H1 (cell line): ENCODE measurements at regions not wholly inside any gene's neighbourhood (a gene's known extent, or its start where the extent isn't known, plus 50 kb on each side); places are given as distances from the start of the nearest gene placed in this dataset.

Source experiments
- CHD2 ChIP-seq: IDR thresholded peaks from 2 replicates; pipeline ENCODE4 v1.6.1; 2012; ENCODE audit warnings: low read length, improper control_type of control experiment
- CTCF ChIP-seq, 3 experiments: IDR thresholded peaks; 1 replicate in 2 of 3; 2 replicates in 1 of 3; pipeline versions ENCODE4 v1.5.1 to v1.6.1; 2011; ENCODE audit warnings: low read length in 3 of 3, mild to moderate bottlenecking in 3 of 3, inconsistent platforms in 2 of 3, low read depth in 1 of 3, moderate library complexity in 1 of 3; ENCODE audit not compliant: insufficient read depth in 1 of 3; ENCODE audit errors: control extremely low read depth in 1 of 3
- EZH2 ChIP-seq: fragments of 200-600 bp; sonication (generic); IDR thresholded peaks from 2 replicates; pipeline ENCODE4 v1.7.1; 2012; ENCODE audit warnings: low read depth, mild to moderate bottlenecking, moderate library complexity, low read length, inconsistent platforms; ENCODE audit not compliant: severe bottlenecking
- FOSL1 ChIP-seq: IDR thresholded peaks from 2 replicates; pipeline ENCODE4 v1.6.1; 2011; ENCODE audit warnings: mild to moderate bottlenecking, low read depth, low read length, moderate library complexity; ENCODE audit not compliant: insufficient read depth
- HDAC2 ChIP-seq, 2 experiments: fragments of 300-600 bp in 1 of 2; sonication (generic) in 1 of 2; IDR thresholded peaks; 2 replicates each; pipeline ENCODE4 v1.6.1; 2011 to 2012; ENCODE audit warnings: low read depth in 2 of 2, low read length in 2 of 2, mild to moderate bottlenecking in 2 of 2, moderate library complexity in 2 of 2, borderline replicate concordance in 1 of 2, inconsistent platforms in 1 of 2
- MAFK ChIP-seq: IDR thresholded peaks from 2 replicates; pipeline ENCODE4 v1.6.1; 2012; ENCODE audit warnings: low read depth, mild to moderate bottlenecking, improper control_type of control experiment, low read length
- POLR2A ChIP-seq, 2 experiments: IDR thresholded peaks; 1 replicate in 1 of 2; 2 replicates in 1 of 2; pipeline ENCODE4 v1.6.1; 2011; ENCODE audit warnings: low read depth in 2 of 2, low read length in 2 of 2, mild to moderate bottlenecking in 2 of 2; ENCODE audit errors: control extremely low read depth in 1 of 2
- POU5F1 ChIP-seq: IDR thresholded peaks from 2 replicates; pipeline ENCODE4 v1.6.1; 2011; ENCODE audit warnings: low read depth, mild to moderate bottlenecking, low read length, moderate library complexity
- RAD21 ChIP-seq, 2 experiments: IDR thresholded peaks in 1 of 2; conservative IDR thresholded peaks in 1 of 2; 2 replicates each; pipeline ENCODE4 v1.6.1; 2011; ENCODE audit warnings: low read depth in 2 of 2, low read length in 2 of 2, improper control_type of control experiment in 1 of 2, inconsistent platforms in 1 of 2, mild to moderate bottlenecking in 1 of 2, moderate library complexity in 1 of 2
- SP1 ChIP-seq: IDR thresholded peaks from 2 replicates; pipeline ENCODE4 v1.6.1; 2011; ENCODE audit warnings: low read depth, low read length

- TF ChIP-seq MAFK (no peak), RAD21 (IDR thresholded peaks at IDR 0.05 in 1 of 2, conservative IDR thresholded peaks at IDR 0.05 in 1 of 2; ENCODE audit: low read depth in 2 of 2, low read length in 2 of 2) (no peak), SP1 (no peak), CHD2 (no peak), POLR2A (IDR thresholded peaks at IDR 0.05; ENCODE audit: control extremely low read depth in 1 of 2, low read depth in 2 of 2, low read length in 2 of 2) (no peak), HDAC2 (IDR thresholded peaks at IDR 0.05; ENCODE audit: borderline replicate concordance in 1 of 2, low read depth in 2 of 2, low read length in 2 of 2) (no peak), POU5F1 (no peak), CTCF (IDR thresholded peaks at IDR 0.05; ENCODE audit: control extremely low read depth in 1 of 3, insufficient read depth in 1 of 3, low read depth in 1 of 3, low read length in 3 of 3) (no peak), EZH2 (no peak), FOSL1 (no peak)
These were observed 72.2 kb upstream of the EEPD1 start for GRCh38 chr7:36080843-36081242.
